GM23338 (cell line): ENCODE measurements at regions not wholly inside any gene's neighbourhood (a gene's known extent, or its start where the extent isn't known, plus 50 kb on each side); places are given as distances from the start of the nearest gene placed in this dataset.

Experiments used
- ATAC-seq: fragments of 200-7000 bp; cut with Tn5 transposase; 3 replicates; pipeline ENCODE4 v1.9.1; 2020
- DNase-seq: peaks from one replicate; pipeline ENCODE4 v3.0.0-alpha.2; 2015; ENCODE audit warnings: low spot score
- H2AFZ ChIP-seq: fragments of 200-600 bp; sonication (generic); 2 replicates; pipeline ENCODE4 v1.8.0; 2016; ENCODE audit warnings: antibody characterized with exemption, mild to moderate bottlenecking, moderate library complexity
- H3F3A ChIP-seq: fragments of 200-600 bp; sonication (generic); replicated peaks from 2 replicates; pipeline ENCODE4 v1.8.0; 2017; ENCODE audit warnings: antibody characterized with exemption, mixed run types, low read depth
- H3K27ac ChIP-seq: fragments of 200-600 bp; sonication (generic); 2 replicates; pipeline ENCODE4 v1.6.1; 2016; ENCODE audit warnings: low read depth
- H3K27me3 ChIP-seq: fragments of 200-600 bp; sonication (generic); 2 replicates; pipeline ENCODE4 v1.8.0; 2016; ENCODE audit warnings: mild to moderate bottlenecking, mixed run types, moderate library complexity; ENCODE audit not compliant: insufficient read depth
- H3K36me3 ChIP-seq: fragments of 200-600 bp; sonication (generic); 2 replicates; pipeline ENCODE4 v1.8.0; 2016; ENCODE audit warnings: mild to moderate bottlenecking; ENCODE audit not compliant: insufficient read depth
- H3K4me1 ChIP-seq: fragments of 200-600 bp; sonication (generic); 2 replicates; pipeline ENCODE4 v1.8.0; 2016; ENCODE audit warnings: mild to moderate bottlenecking, moderate library complexity; ENCODE audit not compliant: insufficient read depth
- H3K4me2 ChIP-seq: fragments of 200-600 bp; sonication (generic); 2 replicates; pipeline ENCODE4 v1.7.1; 2017; ENCODE audit warnings: mixed run types
- H3K4me3 ChIP-seq: fragments of 200-600 bp; sonication (generic); 2 replicates; pipeline ENCODE4 v1.6.1; 2016; ENCODE audit warnings: mixed run types
- H3K79me2 ChIP-seq: fragments of 200-600 bp; sonication (generic); replicated peaks from 2 replicates; pipeline ENCODE4 v1.8.0; 2017; ENCODE audit warnings: mild to moderate bottlenecking; ENCODE audit not compliant: insufficient read depth
- H3K9me2 ChIP-seq: fragments of 200-600 bp; sonication (generic); 2 replicates; pipeline ENCODE4 v1.8.0; 2017; ENCODE audit not compliant: insufficient read depth
- H4K20me1 ChIP-seq: fragments of 200-600 bp; sonication (generic); replicated peaks from 2 replicates; pipeline ENCODE4 v1.8.0; 2017; ENCODE audit warnings: mild to moderate bottlenecking; ENCODE audit not compliant: insufficient read depth
- H3K27ac Mint-ChIP-seq: 2 replicates; pipeline ENCODE4 v1.8.0; 2020; ENCODE audit warnings: inconsistent platforms, mild to moderate bottlenecking, moderate library complexity, mixed read lengths
- H3K27me3 Mint-ChIP-seq: 3 replicates; pipeline ENCODE4 v1.8.0; 2022; ENCODE audit warnings: low read depth, mild to moderate bottlenecking, moderate library complexity, mixed read lengths, inconsistent platforms; ENCODE audit not compliant: insufficient read depth, poor library complexity
- H3K36me3 Mint-ChIP-seq: 3 replicates; pipeline ENCODE4 v1.8.0; 2021; ENCODE audit warnings: low read depth, mild to moderate bottlenecking, inconsistent platforms, moderate library complexity, mixed read lengths
- H3K4me1 Mint-ChIP-seq: 3 replicates; pipeline ENCODE4 v1.8.0; 2020; ENCODE audit warnings: mild to moderate bottlenecking, inconsistent platforms, mixed read lengths
- H3K4me3 Mint-ChIP-seq: 3 replicates; pipeline ENCODE4 v1.8.0; 2021; ENCODE audit warnings: moderate library complexity, mild to moderate bottlenecking, inconsistent platforms, mixed read lengths
- H3K9me3 Mint-ChIP-seq: 3 replicates; pipeline ENCODE4 v1.8.0; 2020; ENCODE audit warnings: moderate library complexity, mild to moderate bottlenecking, inconsistent platforms, mixed read lengths
- CREB1 ChIP-seq: fragments of 250-450 bp; sonication (Bioruptor Pico); IDR thresholded peaks from 2 replicates; pipeline ENCODE4 v1.5.0; 2020; ENCODE audit warnings: low read depth, mild to moderate bottlenecking, moderate library complexity
- POLR2AphosphoS5 ChIP-seq: IDR thresholded peaks from 2 replicates; pipeline ENCODE4 v1.6.1; 2016; ENCODE audit warnings: antibody characterized with exemption, low read depth
- STAT1 ChIP-seq: IDR thresholded peaks from one replicate; pipeline ENCODE4 v1.6.1; 2016; ENCODE audit warnings: antibody characterized with exemption; ENCODE audit not compliant: unreplicated experiment
- ZNF331 ChIP-seq: fragments of 250-450 bp; sonication (Bioruptor Pico); IDR thresholded peaks from 2 replicates; pipeline ENCODE4 v1.5.0; 2020; ENCODE audit warnings: low read depth, mild to moderate bottlenecking, moderate library complexity
- TF ChIP-seq, protein P1 (sequence below): fragments of 250-450 bp; sonication (Bioruptor Pico); IDR thresholded peaks from 2 replicates; pipeline ENCODE4 v1.5.0; 2020; ENCODE audit warnings: mild to moderate bottlenecking, moderate library complexity
- TF ChIP-seq, protein P2 (sequence below): IDR thresholded peaks from one replicate; pipeline ENCODE4 v1.6.1; 2018; ENCODE audit warnings: antibody characterized with exemption; ENCODE audit not compliant: unreplicated experiment

GRCh38 chr16:66205287-66206231 lies 160.9 kb upstream of the CDH5 start:
- Histone ChIP-seq H3K4me3 (no peak overlapping the region), H3K9me2 (no peaks in the 10 kb centered on the region), H3F3A (no peaks in the 10 kb centered on the region), H3K79me2 (no peaks in the 10 kb centered on the region), H3K27ac (no peak overlapping the region), H3K27me3 (no peaks in the 10 kb centered on the region), H3K4me2 (no peak overlapping the region), H3K36me3 (no peaks in the 10 kb centered on the region), H2AFZ (peak overlapping the region; percentile 86; the same call in 1 of the 2 replicates), H3K4me1 (peaks cover 13% of the 10 kb centered on the region), H4K20me1 (no peaks in the 10 kb centered on the region)
- DNase-seq: no peak
- H3K4me3 Mint-ChIP-seq: no peak overlapping the region
- no peaks in the 10 kb centered on the region for H3K36me3 Mint-ChIP-seq
- ATAC-seq: peak; percentile 31; the same call in 2 of the 3 replicates
- H3K4me1 Mint-ChIP-seq: peaks cover 10% of the 10 kb centered on the region
- H3K27me3 Mint-ChIP-seq: peaks cover 8% of the 10 kb centered on the region
- TF ChIP-seq POLR2AphosphoS5: no peak
- TF ChIP-seq, protein P1, sequence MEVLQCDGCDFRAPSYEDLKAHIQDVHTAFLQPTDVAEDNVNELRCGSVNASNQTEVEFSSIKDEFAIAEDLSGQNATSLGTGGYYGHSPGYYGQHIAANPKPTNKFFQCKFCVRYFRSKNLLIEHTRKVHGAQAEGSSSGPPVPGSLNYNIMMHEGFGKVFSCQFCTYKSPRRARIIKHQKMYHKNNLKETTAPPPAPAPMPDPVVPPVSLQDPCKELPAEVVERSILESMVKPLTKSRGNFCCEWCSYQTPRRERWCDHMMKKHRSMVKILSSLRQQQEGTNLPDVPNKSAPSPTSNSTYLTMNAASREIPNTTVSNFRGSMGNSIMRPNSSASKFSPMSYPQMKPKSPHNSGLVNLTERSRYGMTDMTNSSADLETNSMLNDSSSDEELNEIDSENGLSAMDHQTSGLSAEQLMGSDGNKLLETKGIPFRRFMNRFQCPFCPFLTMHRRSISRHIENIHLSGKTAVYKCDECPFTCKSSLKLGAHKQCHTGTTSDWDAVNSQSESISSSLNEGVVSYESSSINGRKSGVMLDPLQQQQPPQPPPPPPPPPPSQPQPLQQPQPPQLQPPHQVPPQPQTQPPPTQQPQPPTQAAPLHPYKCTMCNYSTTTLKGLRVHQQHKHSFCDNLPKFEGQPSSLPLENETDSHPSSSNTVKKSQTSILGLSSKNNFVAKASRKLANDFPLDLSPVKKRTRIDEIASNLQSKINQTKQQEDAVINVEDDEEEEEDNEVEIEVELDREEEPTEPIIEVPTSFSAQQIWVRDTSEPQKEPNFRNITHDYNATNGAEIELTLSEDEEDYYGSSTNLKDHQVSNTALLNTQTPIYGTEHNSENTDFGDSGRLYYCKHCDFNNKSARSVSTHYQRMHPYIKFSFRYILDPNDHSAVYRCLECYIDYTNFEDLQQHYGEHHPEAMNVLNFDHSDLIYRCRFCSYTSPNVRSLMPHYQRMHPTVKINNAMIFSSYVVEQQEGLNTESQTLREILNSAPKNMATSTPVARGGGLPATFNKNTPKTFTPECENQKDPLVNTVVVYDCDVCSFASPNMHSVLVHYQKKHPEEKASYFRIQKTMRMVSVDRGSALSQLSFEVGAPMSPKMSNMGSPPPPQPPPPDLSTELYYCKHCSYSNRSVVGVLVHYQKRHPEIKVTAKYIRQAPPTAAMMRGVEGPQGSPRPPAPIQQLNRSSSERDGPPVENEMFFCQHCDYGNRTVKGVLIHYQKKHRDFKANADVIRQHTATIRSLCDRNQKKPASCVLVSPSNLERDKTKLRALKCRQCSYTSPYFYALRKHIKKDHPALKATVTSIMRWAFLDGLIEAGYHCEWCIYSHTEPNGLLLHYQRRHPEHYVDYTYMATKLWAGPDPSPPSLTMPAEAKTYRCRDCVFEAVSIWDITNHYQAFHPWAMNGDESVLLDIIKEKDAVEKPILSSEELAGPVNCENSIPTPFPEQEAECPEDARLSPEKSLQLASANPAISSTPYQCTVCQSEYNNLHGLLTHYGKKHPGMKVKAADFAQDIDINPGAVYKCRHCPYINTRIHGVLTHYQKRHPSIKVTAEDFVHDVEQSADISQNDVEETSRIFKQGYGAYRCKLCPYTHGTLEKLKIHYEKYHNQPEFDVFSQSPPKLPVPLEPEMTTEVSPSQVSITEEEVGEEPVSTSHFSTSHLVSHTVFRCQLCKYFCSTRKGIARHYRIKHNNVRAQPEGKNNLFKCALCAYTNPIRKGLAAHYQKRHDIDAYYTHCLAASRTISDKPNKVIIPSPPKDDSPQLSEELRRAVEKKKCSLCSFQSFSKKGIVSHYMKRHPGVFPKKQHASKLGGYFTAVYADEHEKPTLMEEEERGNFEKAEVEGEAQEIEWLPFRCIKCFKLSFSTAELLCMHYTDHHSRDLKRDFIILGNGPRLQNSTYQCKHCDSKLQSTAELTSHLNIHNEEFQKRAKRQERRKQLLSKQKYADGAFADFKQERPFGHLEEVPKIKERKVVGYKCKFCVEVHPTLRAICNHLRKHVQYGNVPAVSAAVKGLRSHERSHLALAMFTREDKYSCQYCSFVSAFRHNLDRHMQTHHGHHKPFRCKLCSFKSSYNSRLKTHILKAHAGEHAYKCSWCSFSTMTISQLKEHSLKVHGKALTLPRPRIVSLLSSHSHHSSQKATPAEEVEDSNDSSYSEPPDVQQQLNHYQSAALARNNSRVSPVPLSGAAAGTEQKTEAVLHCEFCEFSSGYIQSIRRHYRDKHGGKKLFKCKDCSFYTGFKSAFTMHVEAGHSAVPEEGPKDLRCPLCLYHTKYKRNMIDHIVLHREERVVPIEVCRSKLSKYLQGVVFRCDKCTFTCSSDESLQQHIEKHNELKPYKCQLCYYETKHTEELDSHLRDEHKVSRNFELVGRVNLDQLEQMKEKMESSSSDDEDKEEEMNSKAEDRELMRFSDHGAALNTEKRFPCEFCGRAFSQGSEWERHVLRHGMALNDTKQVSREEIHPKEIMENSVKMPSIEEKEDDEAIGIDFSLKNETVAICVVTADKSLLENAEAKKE (CRISPR knock-in tag): no peak
- TF ChIP-seq CREB1: no peak
- TF ChIP-seq, protein P2, sequence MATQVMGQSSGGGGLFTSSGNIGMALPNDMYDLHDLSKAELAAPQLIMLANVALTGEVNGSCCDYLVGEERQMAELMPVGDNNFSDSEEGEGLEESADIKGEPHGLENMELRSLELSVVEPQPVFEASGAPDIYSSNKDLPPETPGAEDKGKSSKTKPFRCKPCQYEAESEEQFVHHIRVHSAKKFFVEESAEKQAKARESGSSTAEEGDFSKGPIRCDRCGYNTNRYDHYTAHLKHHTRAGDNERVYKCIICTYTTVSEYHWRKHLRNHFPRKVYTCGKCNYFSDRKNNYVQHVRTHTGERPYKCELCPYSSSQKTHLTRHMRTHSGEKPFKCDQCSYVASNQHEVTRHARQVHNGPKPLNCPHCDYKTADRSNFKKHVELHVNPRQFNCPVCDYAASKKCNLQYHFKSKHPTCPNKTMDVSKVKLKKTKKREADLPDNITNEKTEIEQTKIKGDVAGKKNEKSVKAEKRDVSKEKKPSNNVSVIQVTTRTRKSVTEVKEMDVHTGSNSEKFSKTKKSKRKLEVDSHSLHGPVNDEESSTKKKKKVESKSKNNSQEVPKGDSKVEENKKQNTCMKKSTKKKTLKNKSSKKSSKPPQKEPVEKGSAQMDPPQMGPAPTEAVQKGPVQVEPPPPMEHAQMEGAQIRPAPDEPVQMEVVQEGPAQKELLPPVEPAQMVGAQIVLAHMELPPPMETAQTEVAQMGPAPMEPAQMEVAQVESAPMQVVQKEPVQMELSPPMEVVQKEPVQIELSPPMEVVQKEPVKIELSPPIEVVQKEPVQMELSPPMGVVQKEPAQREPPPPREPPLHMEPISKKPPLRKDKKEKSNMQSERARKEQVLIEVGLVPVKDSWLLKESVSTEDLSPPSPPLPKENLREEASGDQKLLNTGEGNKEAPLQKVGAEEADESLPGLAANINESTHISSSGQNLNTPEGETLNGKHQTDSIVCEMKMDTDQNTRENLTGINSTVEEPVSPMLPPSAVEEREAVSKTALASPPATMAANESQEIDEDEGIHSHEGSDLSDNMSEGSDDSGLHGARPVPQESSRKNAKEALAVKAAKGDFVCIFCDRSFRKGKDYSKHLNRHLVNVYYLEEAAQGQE: no peak
- no peak for TF ChIP-seq STAT1
- TF ChIP-seq ZNF331 (CRISPR knock-in tag): no peak
- no peaks in the 10 kb centered on the region for H3K9me3 Mint-ChIP-seq
- H3K27ac Mint-ChIP-seq: no peak overlapping the region
